ACC112 (cell line): ENCODE measurements at regions not wholly inside any gene's neighbourhood (a gene's known extent, or its start where the extent isn't known, plus 50 kb on each side); places are given as distances from the start of the nearest gene placed in this dataset.

ENCODE experiments used
- H2AFZ ChIP-seq: fragments of 200-600 bp; sonication (generic); one replicate; pipeline ENCODE4 v1.6.0; 2017; ENCODE audit warnings: antibody characterized with exemption, low read length; ENCODE audit not compliant: unreplicated experiment
- H3K27ac ChIP-seq: fragments of 200-600 bp; sonication (generic); 2 replicates; pipeline ENCODE4 v1.5.1; 2014; ENCODE audit warnings: low read depth, mild to moderate bottlenecking, antibody characterized with exemption, low read length, moderate library complexity
- H3K27me3 ChIP-seq: fragments of 200-600 bp; sonication (generic); 2 replicates; pipeline ENCODE4 v1.6.1; 2014; ENCODE audit warnings: mild to moderate bottlenecking, antibody characterized with exemption, low read length, moderate library complexity, mixed read lengths; ENCODE audit not compliant: insufficient read depth
- H3K36me3 ChIP-seq: fragments of 200-600 bp; sonication (generic); 2 replicates; pipeline ENCODE4 v1.6.1; 2016; ENCODE audit warnings: mild to moderate bottlenecking, antibody characterized with exemption, low read length, moderate library complexity, mixed read lengths; ENCODE audit not compliant: insufficient read depth
- H3K4me1 ChIP-seq: fragments of 200-600 bp; sonication (generic); one replicate; pipeline ENCODE4 v1.6.1; 2016; ENCODE audit warnings: low read length, mixed read lengths; ENCODE audit not compliant: insufficient read depth, unreplicated experiment, control insufficient read depth
- H3K4me3 ChIP-seq: fragments of 200-600 bp; sonication (generic); 2 replicates; pipeline ENCODE4 v1.5.1; 2014; ENCODE audit warnings: mild to moderate bottlenecking, low read depth, low read length
- H3K79me2 ChIP-seq: fragments of 200-600 bp; sonication (generic); one replicate; pipeline ENCODE4 v1.6.0; 2016; ENCODE audit warnings: low read length; ENCODE audit not compliant: control insufficient read depth, unreplicated experiment, insufficient read depth

- H2AFZ ChIP-seq = no peak overlapping the region
- H3K4me1 ChIP-seq = no peaks in the 10 kb centered on the region
- H3K36me3 ChIP-seq = no peaks in the 10 kb centered on the region
- no peak overlapping the region for H3K27ac ChIP-seq
- H3K27me3 ChIP-seq = no peaks in the 10 kb centered on the region
- H3K4me3 ChIP-seq = no peak overlapping the region
- no peaks in the 10 kb centered on the region for H3K79me2 ChIP-seq
Observed at GRCh38 chr5:115024922-115025321, 144.8 kb downstream of the TRIM36 start.

GRCh38 chr5:115022303-115022702 is 147.4 kb downstream of the TRIM36 start:
- no peaks in the 10 kb centered on the region for H3K27me3 ChIP-seq
- H3K4me1 ChIP-seq = no peaks in the 10 kb centered on the region
- H3K27ac ChIP-seq = no peak overlapping the region
- H3K79me2 ChIP-seq = no peaks in the 10 kb centered on the region
- H3K4me3 ChIP-seq = no peak overlapping the region
- no peaks in the 10 kb centered on the region for H3K36me3 ChIP-seq
- no peak overlapping the region for H2AFZ ChIP-seq

DNA sequence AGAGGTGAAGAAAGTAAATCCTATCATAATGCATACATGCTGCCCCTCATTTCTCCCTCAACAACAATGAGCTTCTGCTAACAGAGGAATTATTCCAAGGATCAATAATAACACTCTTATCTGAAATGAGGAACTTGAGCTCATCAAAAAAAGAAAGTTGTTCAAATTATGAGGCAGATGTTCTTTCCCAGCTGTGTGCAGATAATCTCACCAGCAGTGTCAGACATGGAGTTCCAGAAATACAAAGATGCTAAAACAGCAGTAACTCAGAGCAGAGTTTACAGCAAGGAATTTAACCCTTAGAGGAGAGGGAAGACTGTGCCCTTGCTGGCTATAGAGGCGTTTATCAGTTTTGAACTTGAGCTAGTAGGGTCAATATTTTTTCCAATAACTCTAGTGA is 153.1 kb downstream of the TRIM36 start:
- Histone ChIP-seq H3K36me3 (no peaks in the 10 kb centered on the region), H3K4me1 (no peaks in the 10 kb centered on the region), H2AFZ (no peak overlapping the region), H3K27me3 (no peaks in the 10 kb centered on the region), H3K27ac (no peak overlapping the region), H3K79me2 (no peaks in the 10 kb centered on the region), H3K4me3 (no peak overlapping the region)

DNA sequence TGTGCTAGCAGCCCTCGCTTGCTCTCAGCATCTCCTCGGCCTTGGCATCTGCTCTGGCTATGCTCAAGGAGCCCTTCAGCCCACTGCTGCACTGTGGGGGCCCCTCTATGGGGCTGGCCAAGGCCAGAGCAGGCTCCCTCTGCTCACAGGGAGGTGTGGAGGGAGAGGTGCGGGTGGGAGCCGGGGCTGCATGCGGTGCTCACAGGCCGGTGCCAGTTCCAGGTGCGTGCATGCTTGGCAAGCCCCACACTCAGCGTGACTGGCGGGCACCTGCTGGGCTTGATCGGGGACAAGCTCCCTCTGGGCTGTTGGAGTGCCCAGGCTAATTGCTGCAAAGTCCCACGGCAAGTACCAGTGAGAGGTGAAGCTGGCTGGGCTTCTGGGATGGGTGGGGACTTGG is 170.5 kb downstream of the TRIM36 start:
- no peaks in the 10 kb centered on the region for H3K36me3 ChIP-seq
- no peaks in the 10 kb centered on the region for H3K27me3 ChIP-seq
- no peaks in the 10 kb centered on the region for H3K79me2 ChIP-seq
- H2AFZ ChIP-seq = no peak overlapping the region
- no peaks in the 10 kb centered on the region for H3K4me1 ChIP-seq
- no peak overlapping the region for H3K4me3 ChIP-seq
- no peak overlapping the region for H3K27ac ChIP-seq

- no peaks in the 10 kb centered on the region for H3K36me3 ChIP-seq
- H3K4me3 ChIP-seq = no peak overlapping the region
- H3K79me2 ChIP-seq = no peaks in the 10 kb centered on the region
- H3K27me3 ChIP-seq = no peaks in the 10 kb centered on the region
- H3K4me1 ChIP-seq = no peaks in the 10 kb centered on the region
- H3K27ac ChIP-seq = no peak overlapping the region
- no peak overlapping the region for H2AFZ ChIP-seq
Observed at GRCh38 chr5:114989512-114989911, 180.2 kb downstream of the TRIM36 start.

DNA sequence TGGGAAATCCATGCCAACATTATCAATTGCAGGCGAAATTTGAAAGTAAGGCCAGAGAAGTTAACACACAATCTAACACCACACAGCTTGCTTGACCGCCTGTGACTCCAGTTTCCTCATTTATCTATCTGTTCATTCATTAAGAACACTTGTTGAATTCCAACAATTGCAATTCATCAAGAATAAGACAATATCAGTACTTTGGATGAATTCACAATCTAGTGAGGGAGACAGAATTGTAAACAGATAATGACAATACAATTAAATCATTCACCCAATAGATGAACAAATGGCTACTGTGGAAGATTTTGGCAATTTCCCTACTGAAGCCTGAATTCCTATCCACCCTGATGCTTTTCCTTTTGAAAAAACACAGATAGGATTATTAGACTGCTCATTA is 181.6 kb downstream of the TRIM36 start:
- Histone ChIP-seq H3K27me3 (no peaks in the 10 kb centered on the region), H3K36me3 (no peaks in the 10 kb centered on the region), H3K4me1 (no peaks in the 10 kb centered on the region), H3K79me2 (no peaks in the 10 kb centered on the region), H3K27ac (no peak overlapping the region), H3K4me3 (no peak overlapping the region), H2AFZ (no peak overlapping the region)

DNA sequence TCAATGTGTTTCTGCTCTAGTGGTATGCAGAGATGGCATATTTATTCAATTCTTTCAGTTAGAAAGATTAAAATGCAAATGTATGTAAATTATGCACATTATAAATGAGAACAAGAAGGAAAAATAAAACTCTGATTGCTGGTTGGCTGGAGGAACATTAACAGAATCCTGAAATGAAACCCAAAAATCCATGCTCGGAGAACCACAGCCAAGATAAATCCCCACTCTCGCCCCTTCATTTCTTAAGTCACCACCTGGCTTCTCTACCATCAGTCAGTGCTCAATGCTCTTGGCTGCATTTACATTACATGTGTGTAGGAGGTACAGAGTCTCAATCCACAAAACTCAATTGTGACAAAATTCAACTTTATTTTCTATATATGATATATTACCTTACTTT is 184.9 kb downstream of the TRIM36 start:
- Histone ChIP-seq H3K27me3 (no peaks in the 10 kb centered on the region), H3K4me3 (no peak overlapping the region), H3K36me3 (no peaks in the 10 kb centered on the region), H2AFZ (no peak overlapping the region), H3K4me1 (no peaks in the 10 kb centered on the region), H3K27ac (no peak overlapping the region), H3K79me2 (no peaks in the 10 kb centered on the region)

DNA sequence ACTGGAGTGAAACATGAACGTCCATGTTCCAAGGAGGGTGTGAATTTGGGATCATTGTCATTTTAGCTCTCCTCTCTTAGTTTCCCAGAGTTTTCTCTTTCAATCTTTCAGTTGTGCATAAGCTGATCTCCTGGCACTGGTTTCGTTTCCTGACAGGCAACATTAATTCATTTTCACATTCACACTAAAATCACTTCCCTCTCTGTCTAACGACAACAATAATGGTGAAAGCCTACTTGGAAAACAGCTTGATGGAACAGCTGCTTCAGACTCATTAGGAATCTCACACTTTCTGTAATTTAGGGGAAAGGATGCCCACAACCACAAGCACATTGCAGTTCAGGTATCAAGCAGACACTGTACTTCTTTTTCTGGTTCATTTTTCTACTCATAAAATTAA is 188.6 kb downstream of the TRIM36 start:
- no peaks in the 10 kb centered on the region for H3K36me3 ChIP-seq
- H3K27ac ChIP-seq = no peak overlapping the region
- no peaks in the 10 kb centered on the region for H3K79me2 ChIP-seq
- H3K4me3 ChIP-seq = no peak overlapping the region
- H3K4me1 ChIP-seq = no peaks in the 10 kb centered on the region
- no peak overlapping the region for H2AFZ ChIP-seq
- H3K27me3 ChIP-seq = no peaks in the 10 kb centered on the region

GRCh38 chr5:114977979-114978573 is 191.6 kb downstream of the TRIM36 start:
- no peak overlapping the region for H2AFZ ChIP-seq
- no peak overlapping the region for H3K27ac ChIP-seq
- H3K79me2 ChIP-seq = no peaks in the 10 kb centered on the region
- no peaks in the 10 kb centered on the region for H3K4me1 ChIP-seq
- no peak overlapping the region for H3K4me3 ChIP-seq
- H3K36me3 ChIP-seq = no peaks in the 10 kb centered on the region
- H3K27me3 ChIP-seq = no peaks in the 10 kb centered on the region

DNA sequence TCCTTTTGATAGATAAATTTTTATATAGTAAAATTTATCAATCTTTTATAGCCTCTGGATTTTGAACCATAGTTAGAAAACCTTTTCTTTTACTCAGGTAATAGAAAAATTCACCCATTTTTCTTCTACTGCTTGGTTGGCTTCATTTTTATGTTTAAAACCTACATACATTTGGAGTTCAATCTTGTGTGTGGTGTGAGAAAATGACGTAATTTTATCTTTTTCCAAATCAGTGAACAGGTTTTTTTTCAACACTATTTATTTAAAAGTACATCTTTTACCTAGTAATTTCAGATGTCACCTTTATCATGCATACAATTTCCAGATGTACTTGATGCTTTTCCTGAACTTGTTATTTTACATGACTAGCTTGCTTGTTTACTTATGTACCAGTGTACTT is 200.2 kb downstream of the TRIM36 start:
- Histone ChIP-seq H3K79me2 (no peaks in the 10 kb centered on the region), H2AFZ (no peak overlapping the region), H3K27me3 (no peaks in the 10 kb centered on the region), H3K4me3 (no peak overlapping the region), H3K36me3 (no peaks in the 10 kb centered on the region), H3K4me1 (no peaks in the 10 kb centered on the region), H3K27ac (no peak overlapping the region)

GRCh38 chr5:114957384-114957783 is 212.3 kb downstream of the TRIM36 start:
- H3K4me1 ChIP-seq = no peaks in the 10 kb centered on the region
- no peak overlapping the region for H2AFZ ChIP-seq
- no peaks in the 10 kb centered on the region for H3K27me3 ChIP-seq
- H3K79me2 ChIP-seq = no peaks in the 10 kb centered on the region
- H3K36me3 ChIP-seq = no peaks in the 10 kb centered on the region
- no peak overlapping the region for H3K4me3 ChIP-seq
- no peak overlapping the region for H3K27ac ChIP-seq
